Fibroblast of mammary gland (primary cell): ENCODE measurements at regions not wholly inside any gene's neighbourhood (a gene's known extent, or its start where the extent isn't known, plus 50 kb on each side); places are given as distances from the start of the nearest gene placed in this dataset.

ENCODE experiments used
- DNase-seq: peaks from one replicate; pipeline ENCODE4 v3.0.0-alpha.2; 2010; ENCODE audit warnings: low read depth
- H3K4me3 ChIP-seq: 2 replicates; pipeline ENCODE4 v1.5.1; 2011; ENCODE audit warnings: low read depth, mild to moderate bottlenecking, low read length, moderate library complexity; ENCODE audit not compliant: control insufficient read depth
- TF ChIP-seq, protein P1 (sequence below): conservative IDR thresholded peaks from 2 replicates; pipeline ENCODE4 v1.5.1; 2011; ENCODE audit warnings: low read depth, low read length, inconsistent platforms; ENCODE audit not compliant: control insufficient read depth, insufficient read depth

DNA sequence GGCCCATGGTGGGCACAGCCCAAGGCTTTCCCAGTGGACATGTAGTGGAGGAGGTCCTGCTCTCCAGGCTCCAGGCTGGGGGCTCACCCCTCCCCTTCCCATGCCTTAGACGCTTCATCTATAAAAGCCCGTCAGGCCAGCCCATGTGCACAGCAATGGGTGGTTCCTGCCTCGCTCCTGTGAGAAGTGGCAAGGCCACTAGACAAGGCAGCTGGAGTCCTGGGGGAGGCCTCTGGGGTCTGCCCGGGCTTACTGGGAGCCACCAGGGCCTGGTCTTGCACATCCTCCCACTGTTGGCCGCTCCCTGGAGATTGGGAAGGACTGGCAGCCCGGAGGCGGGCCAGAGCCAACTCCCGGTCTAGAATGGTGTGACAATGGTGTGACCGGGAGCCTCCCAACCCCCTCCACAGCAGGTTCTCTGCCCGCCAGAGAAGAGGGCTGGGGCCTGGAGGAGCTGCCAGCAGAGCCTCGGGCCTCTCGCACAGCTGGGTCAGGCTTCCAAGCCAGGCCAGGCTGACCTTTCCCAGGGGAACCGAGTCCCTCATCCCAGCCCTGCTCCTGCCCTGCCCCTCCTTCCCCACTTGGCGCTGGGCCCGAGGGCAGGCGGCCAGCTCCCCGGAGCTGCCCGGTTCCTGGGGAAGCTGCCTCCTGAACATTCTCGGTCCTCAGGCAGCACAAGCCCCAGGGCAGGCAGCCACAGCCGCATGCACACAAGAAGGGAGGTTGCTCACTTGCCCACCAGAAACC lies 97.9 kb downstream of the RFLNA start:
- peak; percentile 85 for DNase-seq
- no peak overlapping the region for H3K4me3 ChIP-seq
- TF ChIP-seq, protein P1, sequence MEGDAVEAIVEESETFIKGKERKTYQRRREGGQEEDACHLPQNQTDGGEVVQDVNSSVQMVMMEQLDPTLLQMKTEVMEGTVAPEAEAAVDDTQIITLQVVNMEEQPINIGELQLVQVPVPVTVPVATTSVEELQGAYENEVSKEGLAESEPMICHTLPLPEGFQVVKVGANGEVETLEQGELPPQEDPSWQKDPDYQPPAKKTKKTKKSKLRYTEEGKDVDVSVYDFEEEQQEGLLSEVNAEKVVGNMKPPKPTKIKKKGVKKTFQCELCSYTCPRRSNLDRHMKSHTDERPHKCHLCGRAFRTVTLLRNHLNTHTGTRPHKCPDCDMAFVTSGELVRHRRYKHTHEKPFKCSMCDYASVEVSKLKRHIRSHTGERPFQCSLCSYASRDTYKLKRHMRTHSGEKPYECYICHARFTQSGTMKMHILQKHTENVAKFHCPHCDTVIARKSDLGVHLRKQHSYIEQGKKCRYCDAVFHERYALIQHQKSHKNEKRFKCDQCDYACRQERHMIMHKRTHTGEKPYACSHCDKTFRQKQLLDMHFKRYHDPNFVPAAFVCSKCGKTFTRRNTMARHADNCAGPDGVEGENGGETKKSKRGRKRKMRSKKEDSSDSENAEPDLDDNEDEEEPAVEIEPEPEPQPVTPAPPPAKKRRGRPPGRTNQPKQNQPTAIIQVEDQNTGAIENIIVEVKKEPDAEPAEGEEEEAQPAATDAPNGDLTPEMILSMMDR, result no peak

DNA sequence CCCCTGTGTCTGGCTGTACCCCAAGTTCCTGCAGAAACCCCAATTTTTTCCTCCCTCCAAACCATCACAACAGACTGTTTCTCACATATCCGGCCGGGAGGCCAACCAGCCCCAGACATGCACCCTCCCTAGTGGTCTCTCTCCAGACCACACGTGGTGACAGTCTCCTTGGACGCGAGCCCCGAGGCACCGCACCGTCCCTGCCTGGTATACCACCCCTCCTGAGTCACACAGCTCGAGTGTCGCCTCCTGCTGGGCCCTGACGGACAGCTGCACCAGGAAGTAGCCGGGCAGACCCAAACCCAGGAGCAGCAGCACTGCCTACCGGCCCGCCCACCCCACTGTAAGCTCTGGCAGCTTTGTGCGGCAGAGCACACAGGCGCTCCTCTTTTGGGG lies 97.4 kb downstream of the RFLNA start:
- H3K4me3 ChIP-seq, result no peak overlapping the region
- DNase-seq, result peak; percentile 69
- TF ChIP-seq, protein P1, result peak; percentile 20

DNA sequence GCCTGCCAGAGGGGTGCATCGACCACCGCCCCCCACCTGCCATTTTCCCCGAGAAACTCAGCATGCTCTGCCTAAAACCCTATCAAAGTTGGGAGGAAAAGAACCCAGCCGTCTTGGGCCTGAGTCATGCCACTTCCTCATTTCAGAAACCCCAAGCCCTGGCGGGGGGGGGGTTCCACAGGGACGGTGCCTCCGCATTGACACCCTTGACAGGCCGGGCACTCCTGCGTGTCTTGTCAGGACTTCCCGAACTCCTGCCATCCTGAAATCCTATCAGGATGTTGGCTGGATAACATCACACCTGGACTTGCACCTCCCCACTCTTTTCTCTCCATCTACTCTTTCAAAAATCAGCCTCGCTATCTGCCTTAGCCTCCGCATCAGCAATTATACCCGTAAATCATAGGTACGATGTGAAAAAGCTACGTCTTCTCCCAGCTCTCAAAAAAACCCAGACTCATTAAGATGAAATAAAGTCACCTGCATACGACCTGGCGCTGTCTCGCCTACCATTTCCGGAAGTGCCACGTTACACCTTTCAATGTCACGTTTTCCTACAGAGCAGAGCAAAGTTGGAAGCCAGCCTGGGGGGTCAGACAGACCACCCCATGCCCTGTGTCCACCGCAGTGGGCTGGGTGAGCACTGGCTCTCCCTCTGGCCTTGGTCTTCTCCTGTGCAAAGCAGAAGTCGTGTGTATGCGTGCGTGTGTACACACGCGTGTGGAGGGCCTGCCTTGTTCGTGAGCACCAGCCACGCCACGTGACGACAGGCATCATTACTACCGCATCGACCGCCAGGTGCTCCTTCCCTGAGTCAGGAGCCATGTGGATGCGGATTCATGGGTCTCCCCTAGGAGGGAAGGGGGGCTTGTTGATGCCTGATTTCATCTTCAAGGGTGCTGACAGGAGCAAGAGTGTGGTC lies 96.7 kb downstream of the RFLNA start:
- H3K4me3 ChIP-seq, result no peak overlapping the region
- peak; percentile 67 for DNase-seq
- TF ChIP-seq, protein P1, result no peak

DNA sequence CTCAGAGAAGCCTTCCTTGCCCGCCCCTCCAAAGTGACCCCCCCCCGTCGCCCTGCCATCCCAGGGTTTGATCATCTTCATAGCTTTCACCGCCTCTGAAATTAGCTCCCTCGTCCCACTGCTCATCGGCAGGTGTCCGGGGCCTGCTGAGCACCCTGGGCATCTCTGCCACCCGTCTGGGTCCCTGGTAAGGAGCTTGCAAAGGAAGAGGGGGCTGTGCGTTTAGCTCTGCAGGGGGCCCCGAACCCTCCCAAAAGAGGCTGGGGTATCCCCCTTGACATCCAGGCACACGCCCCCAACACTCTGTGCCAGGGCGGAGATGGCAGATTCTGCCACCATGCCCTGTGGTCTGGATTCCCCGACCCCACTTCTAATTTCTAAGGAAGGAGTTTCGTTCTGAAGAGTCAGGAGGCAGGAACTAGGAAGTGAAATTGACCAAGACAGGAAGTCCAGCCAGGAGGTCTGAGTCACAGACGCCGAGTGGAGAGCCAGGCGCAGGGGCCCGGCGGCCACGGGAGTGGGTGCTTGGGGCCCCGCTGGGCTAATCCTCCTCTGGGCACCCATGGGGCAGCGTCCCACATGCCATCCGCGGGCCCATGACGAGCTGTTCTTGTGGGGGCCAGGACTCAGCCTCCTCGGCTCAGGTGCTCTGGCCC lies 95.7 kb downstream of the RFLNA start:
- TF ChIP-seq, protein P1, result no peak
- H3K4me3 ChIP-seq, result no peak overlapping the region
- DNase-seq, result peak; percentile 83

DNA sequence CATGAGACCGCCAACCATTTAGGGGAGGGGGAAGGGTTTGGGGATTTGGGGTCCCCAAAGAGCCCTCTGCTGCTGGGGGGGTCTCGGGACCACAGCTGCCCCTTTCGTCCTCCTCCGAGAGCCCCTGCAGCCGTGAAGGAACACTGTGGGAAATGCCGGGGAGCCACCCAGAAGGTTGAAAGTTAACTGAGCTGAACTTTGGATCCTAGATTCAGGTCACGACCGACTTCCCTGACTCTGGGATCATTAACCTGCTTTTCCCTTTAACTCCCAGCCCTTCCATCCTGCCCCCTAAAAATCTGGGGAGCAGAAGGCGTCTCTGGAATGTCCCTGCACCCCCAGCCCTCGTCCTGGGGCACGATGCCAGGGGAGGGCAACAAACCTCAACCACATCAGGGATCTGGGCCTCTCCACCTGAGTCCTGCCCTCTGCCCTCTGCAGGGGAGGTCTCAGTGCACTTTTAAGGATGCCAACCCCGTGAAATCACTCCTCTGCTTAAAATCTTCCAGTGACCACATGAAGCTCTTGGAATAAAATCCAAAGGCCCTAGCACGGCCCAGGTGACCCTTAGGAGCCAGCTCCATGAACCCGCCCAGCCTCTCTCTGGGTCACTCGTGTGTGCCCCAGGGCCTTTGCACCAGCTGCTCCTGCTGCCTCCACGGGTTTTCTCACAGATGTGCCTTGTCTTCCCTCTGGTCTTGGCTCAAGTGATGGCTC lies 95.0 kb downstream of the RFLNA start:
- TF ChIP-seq, protein P1, result no peak
- DNase-seq, result no peak
- H3K4me3 ChIP-seq, result peak overlapping the region; percentile 57

DNA sequence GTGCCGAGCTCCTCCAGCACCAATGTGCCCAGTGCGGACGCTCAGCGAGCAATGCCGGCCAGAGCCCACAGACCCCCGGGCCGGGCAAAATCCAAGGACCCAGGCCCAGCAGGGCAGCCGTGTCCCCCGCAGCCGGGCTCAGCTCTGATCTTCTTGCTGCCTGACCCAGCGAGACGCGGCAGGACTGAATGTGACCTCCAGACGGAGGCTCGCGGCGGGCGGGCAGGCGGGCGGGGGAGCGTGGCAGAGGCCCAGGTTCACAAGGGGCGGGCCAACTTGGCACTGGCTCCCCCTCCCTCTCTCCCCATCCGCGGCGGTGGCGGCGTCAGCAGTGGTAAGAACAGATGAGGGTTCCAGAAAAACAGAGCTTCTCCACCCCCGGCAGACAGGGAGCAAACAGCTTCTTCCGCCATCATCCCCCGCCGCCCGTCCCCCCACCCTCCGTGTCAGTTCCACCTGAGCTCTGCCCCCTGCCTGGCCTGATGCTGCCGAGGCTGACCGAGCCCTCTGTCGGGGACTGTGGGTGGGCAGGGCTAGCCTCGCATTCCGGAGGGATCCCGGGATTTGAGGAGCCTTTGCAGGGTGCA lies 94.3 kb downstream of the RFLNA start:
- TF ChIP-seq, protein P1, result no peak
- H3K4me3 ChIP-seq, result peak overlapping the region; percentile 57
- peak; percentile 87 for DNase-seq
